CD4-positive, alpha-beta T cell (primary cell): ENCODE measurements at regions not wholly inside any gene's neighbourhood (a gene's known extent, or its start where the extent isn't known, plus 50 kb on each side); places are given as distances from the start of the nearest gene placed in this dataset.

ENCODE experiments used
- ATAC-seq: fragments of 200-7000 bp; cut with Tn5 transposase; one replicate; pipeline ENCODE4 v1.10.0; 2022; ENCODE audit warnings: mild to moderate bottlenecking; ENCODE audit not compliant: poor library complexity
- CTCF ChIA-PET: fragments of 350-600 bp; sonication (Branson Sonifier 250); formaldehyde crosslinking; loops from one replicate; lab custom pipeline; 2021; ENCODE audit warnings: antibody characterized with exemption, inconsistent platforms; lab: Charles Lee
- POLR2A ChIA-PET: fragments of 350-600 bp; sonication (Branson Sonifier 250); formaldehyde crosslinking; loops from one replicate; lab custom pipeline; 2021; ENCODE audit warnings: antibody characterized with exemption, inconsistent platforms; lab: Charles Lee
- DNase-seq, 14 experiments: peaks; one replicate each; pipeline ENCODE4 v3.0.0-alpha.2; 2013 to 2020; ENCODE audit warnings: mixed read lengths in 2 of 14
- H3K27ac ChIP-seq, 2 donors: one replicate each; pipeline versions ENCODE4 v1.5.1 to v1.7.0; 2013; ENCODE audit warnings: low read length in 2 of 2, low read depth in 1 of 2, mild to moderate bottlenecking in 1 of 2
- H3K27me3 ChIP-seq, 2 experiments: 1 replicate in 1 of 2; 2 replicates in 1 of 2; pipeline versions ENCODE4 v1.6.1 to v1.7.0; 2013; ENCODE audit warnings: low read length in 2 of 2, control low read depth in 1 of 2, mild to moderate bottlenecking in 1 of 2, moderate library complexity in 1 of 2; ENCODE audit not compliant: insufficient read depth in 2 of 2, control insufficient read depth in 1 of 2
- H3K36me3 ChIP-seq: one replicate; pipeline ENCODE4 v1.6.1; 2013; ENCODE audit warnings: low read length, control low read depth; ENCODE audit not compliant: insufficient read depth
- H3K4me1 ChIP-seq: one replicate; pipeline ENCODE4 v1.6.1; 2013; ENCODE audit warnings: low read length, control low read depth; ENCODE audit not compliant: insufficient read depth
- H3K4me3 ChIP-seq: one replicate; pipeline ENCODE4 v1.5.1; 2013; ENCODE audit warnings: mild to moderate bottlenecking, low read length, moderate library complexity
- H3K9me3 ChIP-seq, 2 experiments: 1 replicate in 1 of 2; 2 replicates in 1 of 2; pipeline versions ENCODE4 v1.6.1 to v1.7.0; 2013; ENCODE audit warnings: low read length in 2 of 2, mild to moderate bottlenecking in 2 of 2, control low read depth in 1 of 2, moderate library complexity in 1 of 2; ENCODE audit not compliant: control insufficient read depth in 1 of 2, insufficient read depth in 1 of 2
- H3K27ac Mint-ChIP-seq: one replicate; pipeline ENCODE4 v1.8.0; 2020; ENCODE audit warnings: mixed read lengths
- H3K27me3 Mint-ChIP-seq: one replicate; pipeline ENCODE4 v1.8.0; 2021; ENCODE audit warnings: mixed read lengths
- H3K36me3 Mint-ChIP-seq: one replicate; pipeline ENCODE4 v1.8.0; 2021; ENCODE audit warnings: low read depth, mixed read lengths
- H3K4me1 Mint-ChIP-seq: one replicate; pipeline ENCODE4 v1.8.0; 2021; ENCODE audit warnings: low read depth, mixed read lengths
- H3K4me3 Mint-ChIP-seq: one replicate; pipeline ENCODE4 v1.8.0; 2020; ENCODE audit warnings: mild to moderate bottlenecking, mixed read lengths
- H3K9me3 Mint-ChIP-seq: one replicate; pipeline ENCODE4 v1.8.0; 2020; ENCODE audit warnings: mixed read lengths
- intact Hi-C, 2 experiments: fragments of 100-400 bp; cut with DNase I in 1 of 2; cut with micrococcal nuclease in 1 of 2; formaldehyde crosslinking; loops; one replicate each; pipeline versions ENCODE4 v1.15.1 to v1.9.0; 2023 to 2025; cut with DNase I, micrococcal nuclease
- TF ChIP-seq, protein P1 (sequence below): fragments of 200-600 bp; IDR thresholded peaks from one replicate; pipeline ENCODE4 v1.8.0; 2022; ENCODE audit warnings: antibody characterized with exemption, mild to moderate bottlenecking

DNA sequence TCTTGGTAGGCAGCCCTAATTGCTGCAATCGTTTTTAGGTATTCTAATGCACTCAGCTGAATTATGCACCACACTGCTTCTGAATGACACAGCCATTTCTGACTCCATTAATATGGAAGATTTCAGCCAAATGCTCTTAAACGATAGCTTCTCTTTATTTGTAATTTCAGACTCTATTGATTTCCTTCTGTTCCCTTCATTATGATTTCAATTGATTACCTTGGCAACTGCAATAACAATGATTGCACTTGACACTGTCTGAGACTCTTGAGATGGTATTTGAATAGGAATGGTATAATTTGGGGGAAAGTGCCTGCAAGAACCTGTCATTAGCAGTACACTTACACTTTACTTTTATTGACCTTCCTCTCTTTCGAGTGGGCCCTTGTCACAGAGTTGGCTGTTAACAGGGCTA is 296.1 kb upstream of the DMAC1 start:
- no peaks in the 10 kb centered on the region for H3K9me3 ChIP-seq
- ATAC-seq: no peak
- Mint-ChIP-seq H3K27ac (no peak overlapping the region), H3K9me3 (peaks cover 4% of the 10 kb centered on the region), H3K4me1 (no peaks in the 10 kb centered on the region), H3K36me3 (no peaks in the 10 kb centered on the region), H3K4me3 (no peak overlapping the region), H3K27me3 (no peaks in the 10 kb centered on the region)
- ChIA-PET CTCF (no interaction called here), POLR2A (no interaction called here)
- no peaks in the 10 kb centered on the region for H3K4me1 ChIP-seq
- no peak for DNase-seq
- no peak overlapping the region for H3K4me3 ChIP-seq
- intact Hi-C loops: no loop called here
- no peaks in the 10 kb centered on the region for H3K36me3 ChIP-seq
- H3K27ac ChIP-seq: no peak overlapping the region
- no peaks in the 10 kb centered on the region for H3K27me3 ChIP-seq
- TF ChIP-seq, protein P1, sequence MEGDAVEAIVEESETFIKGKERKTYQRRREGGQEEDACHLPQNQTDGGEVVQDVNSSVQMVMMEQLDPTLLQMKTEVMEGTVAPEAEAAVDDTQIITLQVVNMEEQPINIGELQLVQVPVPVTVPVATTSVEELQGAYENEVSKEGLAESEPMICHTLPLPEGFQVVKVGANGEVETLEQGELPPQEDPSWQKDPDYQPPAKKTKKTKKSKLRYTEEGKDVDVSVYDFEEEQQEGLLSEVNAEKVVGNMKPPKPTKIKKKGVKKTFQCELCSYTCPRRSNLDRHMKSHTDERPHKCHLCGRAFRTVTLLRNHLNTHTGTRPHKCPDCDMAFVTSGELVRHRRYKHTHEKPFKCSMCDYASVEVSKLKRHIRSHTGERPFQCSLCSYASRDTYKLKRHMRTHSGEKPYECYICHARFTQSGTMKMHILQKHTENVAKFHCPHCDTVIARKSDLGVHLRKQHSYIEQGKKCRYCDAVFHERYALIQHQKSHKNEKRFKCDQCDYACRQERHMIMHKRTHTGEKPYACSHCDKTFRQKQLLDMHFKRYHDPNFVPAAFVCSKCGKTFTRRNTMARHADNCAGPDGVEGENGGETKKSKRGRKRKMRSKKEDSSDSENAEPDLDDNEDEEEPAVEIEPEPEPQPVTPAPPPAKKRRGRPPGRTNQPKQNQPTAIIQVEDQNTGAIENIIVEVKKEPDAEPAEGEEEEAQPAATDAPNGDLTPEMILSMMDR: no peak

DNA sequence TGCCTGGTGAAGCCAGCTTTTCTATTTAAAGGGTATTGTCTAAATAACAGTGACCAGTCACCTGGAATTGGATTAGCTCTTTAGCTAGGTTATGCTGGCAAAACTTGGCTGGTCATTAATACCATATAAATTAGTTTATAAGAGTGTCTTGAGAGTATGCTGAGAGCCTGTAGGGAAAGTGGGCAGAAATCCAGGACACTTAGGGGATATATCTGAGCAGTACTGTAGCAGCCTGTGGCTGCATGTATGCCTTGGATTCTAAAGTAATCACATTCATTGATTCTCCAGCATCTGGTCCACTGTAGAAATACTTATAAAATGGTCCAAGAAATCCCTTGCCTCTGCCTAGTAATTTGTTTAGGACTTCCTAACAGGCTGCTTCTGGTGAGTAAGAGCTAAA is 288.9 kb upstream of the DMAC1 start:
- Mint-ChIP-seq H3K27me3 (peaks cover 8% of the 10 kb centered on the region), H3K4me1 (no peaks in the 10 kb centered on the region), H3K4me3 (no peak overlapping the region), H3K9me3 (peaks cover 2% of the 10 kb centered on the region), H3K27ac (no peak overlapping the region), H3K36me3 (no peaks in the 10 kb centered on the region)
- POLR2A ChIA-PET: no interaction called here
- CTCF ChIA-PET: no interaction called here
- H3K4me3 ChIP-seq: no peak overlapping the region
- ATAC-seq (no peak), DNase-seq (no peak)
- H3K9me3 ChIP-seq: no peaks in the 10 kb centered on the region
- H3K27ac ChIP-seq: no peak overlapping the region
- H3K36me3 ChIP-seq: no peaks in the 10 kb centered on the region
- no peaks in the 10 kb centered on the region for H3K4me1 ChIP-seq
- intact Hi-C loops: no loop called here
- no peaks in the 10 kb centered on the region for H3K27me3 ChIP-seq
- TF ChIP-seq, protein P1: no peak

DNA sequence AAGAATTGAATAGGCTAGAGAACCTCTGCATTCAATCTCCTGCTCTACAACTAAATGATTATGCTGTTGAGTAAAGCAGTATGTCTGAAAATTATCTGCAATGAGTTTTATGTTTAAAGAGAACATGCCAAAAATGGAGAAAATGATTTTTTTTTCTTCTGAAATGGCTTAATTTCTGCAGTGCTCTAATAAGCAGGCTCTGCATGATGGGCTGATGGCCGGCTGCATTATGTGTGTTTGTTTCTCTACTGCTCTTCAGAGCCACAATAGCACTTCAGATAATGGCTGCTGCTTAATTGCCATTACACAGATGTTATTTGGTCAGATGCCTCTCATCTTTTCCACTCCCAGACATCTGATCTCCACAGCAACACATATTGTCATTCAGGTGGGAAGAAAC is 286.4 kb upstream of the DMAC1 start:
- no peaks in the 10 kb centered on the region for H3K36me3 Mint-ChIP-seq
- POLR2A ChIA-PET: no interaction called here

More for the DNA sequence above, 286.4 kb upstream of the DMAC1 start:
- H3K4me3 Mint-ChIP-seq: no peak overlapping the region
- H3K9me3 Mint-ChIP-seq: peaks cover 2% of the 10 kb centered on the region
- Histone ChIP-seq H3K27ac (no peak overlapping the region), H3K4me3 (no peak overlapping the region), H3K9me3 (no peaks in the 10 kb centered on the region), H3K4me1 (no peaks in the 10 kb centered on the region), H3K36me3 (no peaks in the 10 kb centered on the region), H3K27me3 (no peaks in the 10 kb centered on the region)
- TF ChIP-seq, protein P1: no peak
- H3K4me1 Mint-ChIP-seq: no peaks in the 10 kb centered on the region
- H3K27me3 Mint-ChIP-seq: peaks cover 13% of the 10 kb centered on the region
- no peak overlapping the region for H3K27ac Mint-ChIP-seq
- DNase-seq: no peak
- ATAC-seq: no peak
- CTCF ChIA-PET: no interaction called here
- intact Hi-C loops: no loop called here
